MCF 10A (cell line): ENCODE measurements at regions not wholly inside any gene's neighbourhood (a gene's known extent, or its start where the extent isn't known, plus 50 kb on each side); places are given as distances from the start of the nearest gene placed in this dataset.

Experiments
- BruUV-seq: library from RNA; stranded (reverse); fragments of 400-500 nt; replicated peaks from 2 replicates; lab custom pipeline; 2021; lab: Mats Ljungman, UMichigan
- CTCF ChIA-PET: fragments of 300-600 bp; sonication (Branson Sonifier 250); formaldehyde crosslinking; extraction: SDS; loops from one replicate; lab custom pipeline; 2021; ENCODE audit warnings: antibody characterized with exemption, inconsistent platforms; lab: Yijun Ruan, JAX
- POLR2A ChIA-PET: fragments of 300-600, 350-650 bp; sonication (Branson Sonifier 250); formaldehyde crosslinking; extraction: SDS; loops from one replicate; lab custom pipeline; 2020; ENCODE audit warnings: antibody characterized with exemption, inconsistent platforms; lab: Yijun Ruan, JAX
- DNase-seq: peaks from one replicate; pipeline ENCODE4 v3.0.0-alpha.2; 2018; ENCODE audit not compliant: unreplicated experiment
- H3K27ac Mint-ChIP-seq: one replicate; pipeline ENCODE4 v1.8.0; 2022; ENCODE audit warnings: mild to moderate bottlenecking, low read depth, mixed read lengths; ENCODE audit not compliant: unreplicated experiment
- H3K27me3 Mint-ChIP-seq: one replicate; pipeline ENCODE4 v1.8.0; 2022; ENCODE audit warnings: mixed read lengths; ENCODE audit not compliant: insufficient read depth, unreplicated experiment
- H3K36me3 Mint-ChIP-seq: one replicate; pipeline ENCODE4 v1.8.0; 2022; ENCODE audit warnings: mild to moderate bottlenecking, moderate library complexity, mixed read lengths; ENCODE audit not compliant: insufficient read depth, unreplicated experiment
- H3K4me1 Mint-ChIP-seq: one replicate; pipeline ENCODE4 v1.8.0; 2022; ENCODE audit warnings: mixed read lengths; ENCODE audit not compliant: insufficient read depth, unreplicated experiment
- H3K4me3 Mint-ChIP-seq: one replicate; pipeline ENCODE4 v1.8.0; 2022; ENCODE audit warnings: mild to moderate bottlenecking, moderate library complexity, mixed read lengths; ENCODE audit not compliant: unreplicated experiment
- H3K9me3 Mint-ChIP-seq: one replicate; pipeline ENCODE4 v1.8.0; 2022; ENCODE audit warnings: mixed read lengths; ENCODE audit not compliant: unreplicated experiment
- intact Hi-C: fragments of 100-400 bp; cut with micrococcal nuclease; formaldehyde crosslinking; loops from 2 replicates; pipeline ENCODE4 v1.14.1; 2022
- TF ChIP-seq, protein P1 (sequence below): fragments of 200-600 bp; IDR thresholded peaks from one replicate; pipeline ENCODE4 v1.8.0; 2022; ENCODE audit warnings: antibody characterized with exemption, mild to moderate bottlenecking; ENCODE audit not compliant: unreplicated experiment

GRCh38 chr3:78545827-78546226 lies 1222.0 kb downstream of the ROBO1 start:
- H3K36me3 Mint-ChIP-seq = no peaks in the 10 kb centered on the region
- DNase-seq = no peak
- TF ChIP-seq, protein P1, sequence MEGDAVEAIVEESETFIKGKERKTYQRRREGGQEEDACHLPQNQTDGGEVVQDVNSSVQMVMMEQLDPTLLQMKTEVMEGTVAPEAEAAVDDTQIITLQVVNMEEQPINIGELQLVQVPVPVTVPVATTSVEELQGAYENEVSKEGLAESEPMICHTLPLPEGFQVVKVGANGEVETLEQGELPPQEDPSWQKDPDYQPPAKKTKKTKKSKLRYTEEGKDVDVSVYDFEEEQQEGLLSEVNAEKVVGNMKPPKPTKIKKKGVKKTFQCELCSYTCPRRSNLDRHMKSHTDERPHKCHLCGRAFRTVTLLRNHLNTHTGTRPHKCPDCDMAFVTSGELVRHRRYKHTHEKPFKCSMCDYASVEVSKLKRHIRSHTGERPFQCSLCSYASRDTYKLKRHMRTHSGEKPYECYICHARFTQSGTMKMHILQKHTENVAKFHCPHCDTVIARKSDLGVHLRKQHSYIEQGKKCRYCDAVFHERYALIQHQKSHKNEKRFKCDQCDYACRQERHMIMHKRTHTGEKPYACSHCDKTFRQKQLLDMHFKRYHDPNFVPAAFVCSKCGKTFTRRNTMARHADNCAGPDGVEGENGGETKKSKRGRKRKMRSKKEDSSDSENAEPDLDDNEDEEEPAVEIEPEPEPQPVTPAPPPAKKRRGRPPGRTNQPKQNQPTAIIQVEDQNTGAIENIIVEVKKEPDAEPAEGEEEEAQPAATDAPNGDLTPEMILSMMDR = no peak
- intact Hi-C loops = no loop called here
- ChIA-PET POLR2A (interaction anchor here (0.6 kb wide), 1 partner anchor 54 kb away, joined by 3 read pairs; no protein-coding TSS in a partner anchor), CTCF (no interaction called here)
- peaks cover 7% of the 10 kb centered on the region for H3K9me3 Mint-ChIP-seq
- H3K4me1 Mint-ChIP-seq = peaks cover 5% of the 10 kb centered on the region
- no peaks in the 10 kb centered on the region for H3K27me3 Mint-ChIP-seq
- H3K27ac Mint-ChIP-seq = no peak overlapping the region
- no TSS peak for BruUV-seq
- H3K4me3 Mint-ChIP-seq = no peak overlapping the region
